HG03175 (cell line): ENCODE measurements at regions not wholly inside any gene's neighbourhood (a gene's known extent, or its start where the extent isn't known, plus 50 kb on each side); places are given as distances from the start of the nearest gene placed in this dataset.

ENCODE experiments used
- ATAC-seq: cut with Tn5 transposase; IDR thresholded peaks from one replicate; pipeline ENCODE4 v1.9.1; 2021; ENCODE audit warnings: mild to moderate bottlenecking, moderate library complexity; ENCODE audit not compliant: unreplicated experiment

DNA sequence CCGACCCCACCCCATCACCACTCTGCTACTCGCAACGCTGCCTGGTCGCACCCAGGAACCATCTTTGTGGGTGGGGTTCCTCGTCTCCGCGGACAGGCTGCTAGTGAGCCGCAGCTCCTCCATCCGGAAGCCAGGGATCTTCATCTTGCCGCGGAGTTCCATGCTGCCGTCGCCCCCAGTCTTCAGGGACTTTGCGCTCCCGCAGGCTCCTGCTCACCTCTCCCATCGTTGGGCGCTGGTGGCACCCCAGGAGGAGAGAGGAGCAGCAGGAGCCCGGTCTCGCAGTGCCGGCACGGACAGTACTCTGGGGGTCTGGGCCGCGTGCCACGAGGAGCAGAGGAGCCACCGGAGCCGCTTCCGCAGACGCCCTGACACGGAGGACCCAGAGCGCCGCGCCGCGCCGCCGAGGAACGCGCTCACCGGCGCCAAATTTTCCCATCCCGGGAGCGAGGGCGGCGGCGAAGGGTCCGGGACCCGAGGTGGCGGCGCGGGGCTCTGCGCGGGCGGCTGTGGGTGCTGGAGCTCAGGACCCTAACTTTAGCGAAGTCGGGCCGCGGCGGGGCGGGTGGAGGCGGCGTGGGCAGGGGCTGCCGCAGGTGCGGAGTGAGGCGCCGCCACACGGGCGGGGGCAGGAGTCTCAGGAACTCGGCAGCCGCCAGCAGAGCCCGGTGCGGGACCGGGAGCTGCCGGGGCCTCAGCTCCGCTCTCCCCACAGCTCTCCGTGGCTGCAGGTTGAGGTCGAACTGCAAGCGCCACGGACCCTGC lies 750.1 kb upstream of the SORCS1 start:
- no peak for ATAC-seq

DNA sequence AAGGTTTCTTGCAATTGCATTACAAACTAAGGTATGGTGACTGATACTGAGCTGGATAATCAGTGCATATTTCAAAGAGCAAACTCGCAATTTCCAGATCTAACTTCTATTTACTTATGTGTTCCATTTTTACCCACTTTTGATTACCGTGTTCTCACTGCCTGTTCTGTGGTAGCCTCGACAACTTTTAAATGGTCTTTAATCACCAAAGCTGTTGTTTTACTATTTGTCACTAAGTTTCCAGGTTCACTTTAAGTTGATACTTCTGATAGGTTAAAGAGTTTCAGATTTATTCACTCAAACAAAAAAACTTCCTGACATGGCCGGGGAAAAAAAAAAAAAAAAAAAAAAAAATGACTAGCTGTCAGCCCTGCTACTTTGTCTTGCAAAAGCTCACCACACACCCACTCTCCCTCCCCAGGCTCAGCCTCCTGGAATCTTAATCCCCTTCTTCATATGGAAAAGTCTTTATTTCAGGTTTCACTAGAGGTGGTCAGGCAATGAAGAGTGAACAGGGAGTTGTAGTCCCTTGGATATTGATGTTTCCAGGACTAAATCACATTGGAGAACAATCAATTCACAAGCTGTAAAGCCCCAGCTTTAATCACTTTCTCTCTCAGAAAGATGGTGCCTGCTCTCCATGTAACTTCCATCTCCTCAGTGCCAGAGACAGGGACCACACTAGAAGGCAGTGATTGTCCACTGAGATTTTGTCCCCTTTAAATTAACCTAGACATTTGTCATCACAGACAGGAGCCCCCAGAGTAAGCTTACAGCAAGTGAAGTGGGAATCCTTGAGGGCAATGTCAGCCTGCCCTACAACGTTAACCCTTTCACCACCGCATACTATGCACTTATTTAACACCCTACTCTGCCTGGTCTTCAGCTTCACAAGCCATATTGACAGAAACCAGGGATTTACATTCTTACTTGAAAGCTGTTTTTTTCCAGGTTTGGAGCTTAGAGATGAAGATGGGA lies 749.1 kb upstream of the SORCS1 start:
- ATAC-seq, result no peak

DNA sequence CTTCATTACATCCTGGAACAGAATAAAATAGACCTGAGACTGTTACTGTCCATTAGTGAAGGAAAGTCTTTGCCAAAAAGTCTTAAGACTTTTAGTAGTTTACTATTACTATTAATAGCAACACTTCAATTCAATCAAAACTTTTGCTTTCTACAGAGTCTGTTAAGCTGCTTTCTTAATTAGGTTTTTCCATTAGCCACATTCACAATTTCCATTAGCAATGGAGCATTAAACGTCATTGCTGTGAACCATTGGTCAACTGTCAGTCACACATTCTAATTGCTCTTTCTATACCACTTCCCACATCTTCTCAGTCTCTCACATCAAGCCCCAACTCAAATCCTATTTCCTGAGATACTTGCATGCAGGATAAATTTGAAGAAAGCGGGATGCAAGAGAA lies 736.6 kb upstream of the SORCS1 start:
- ATAC-seq, result no peak

DNA sequence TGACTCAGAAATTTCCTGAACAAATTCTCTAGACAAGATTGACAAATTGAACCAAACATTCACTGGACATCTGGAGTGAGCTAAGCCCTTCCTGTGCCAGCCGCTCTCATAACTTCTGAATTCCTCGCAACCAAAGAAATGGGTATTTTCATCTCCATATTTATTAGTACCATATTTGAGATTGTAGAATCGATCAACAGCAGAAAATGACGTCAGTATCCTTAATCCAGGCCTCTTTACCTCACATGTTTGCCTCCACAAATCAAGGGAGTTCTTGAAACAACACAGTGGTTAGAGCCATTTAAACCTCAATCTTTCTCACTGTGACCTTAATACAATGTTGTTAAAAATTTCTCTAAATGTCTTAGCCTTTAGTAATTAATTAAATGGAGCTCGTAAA lies 735.6 kb upstream of the SORCS1 start:
- no peak for ATAC-seq

DNA sequence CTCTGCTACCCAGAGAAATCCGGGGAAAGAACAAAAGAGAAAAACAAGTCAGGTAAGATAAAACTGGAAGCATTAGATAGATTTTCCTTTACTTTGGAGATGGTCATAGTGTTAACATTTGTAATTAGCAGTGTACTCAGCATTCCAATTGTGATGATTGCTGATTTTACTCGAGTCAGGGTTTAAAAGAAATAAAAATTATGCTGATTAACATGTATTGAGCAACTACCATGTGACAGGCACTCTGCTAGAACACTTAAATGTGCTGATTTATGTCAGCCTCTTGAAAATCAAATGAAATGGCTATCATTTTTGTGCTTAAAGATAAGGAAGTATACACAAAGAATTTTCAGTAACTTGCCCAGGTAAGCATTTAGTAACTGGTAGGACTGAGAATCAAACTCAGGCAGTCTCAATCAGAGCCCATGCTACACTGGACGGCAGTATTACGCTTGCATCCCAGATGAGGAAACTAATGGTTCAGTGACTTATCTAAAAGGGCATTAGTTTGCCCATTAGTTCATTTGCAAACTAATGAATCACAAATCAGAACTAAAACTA lies 735.1 kb upstream of the SORCS1 start:
- no peak for ATAC-seq

DNA sequence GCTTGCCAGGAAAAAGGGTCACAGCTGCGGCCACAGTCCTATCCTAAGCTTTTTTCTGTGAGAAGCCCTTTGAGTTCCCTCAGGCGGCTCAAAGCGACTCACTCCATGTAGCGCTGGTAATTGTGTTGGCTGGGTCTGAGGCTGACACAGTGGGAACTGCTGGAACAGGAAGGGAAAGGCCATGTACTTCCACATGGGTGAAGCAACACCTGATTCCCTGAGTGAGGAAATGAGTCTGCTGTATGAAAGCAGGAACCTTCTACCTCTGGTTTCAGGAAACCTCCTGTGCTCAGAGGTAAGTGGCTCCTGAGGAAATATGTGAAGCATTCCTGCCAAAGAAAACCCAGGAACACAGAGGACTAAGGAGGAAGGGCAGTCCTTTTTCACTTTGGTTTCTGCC lies 734.6 kb upstream of the SORCS1 start:
- no peak for ATAC-seq

DNA sequence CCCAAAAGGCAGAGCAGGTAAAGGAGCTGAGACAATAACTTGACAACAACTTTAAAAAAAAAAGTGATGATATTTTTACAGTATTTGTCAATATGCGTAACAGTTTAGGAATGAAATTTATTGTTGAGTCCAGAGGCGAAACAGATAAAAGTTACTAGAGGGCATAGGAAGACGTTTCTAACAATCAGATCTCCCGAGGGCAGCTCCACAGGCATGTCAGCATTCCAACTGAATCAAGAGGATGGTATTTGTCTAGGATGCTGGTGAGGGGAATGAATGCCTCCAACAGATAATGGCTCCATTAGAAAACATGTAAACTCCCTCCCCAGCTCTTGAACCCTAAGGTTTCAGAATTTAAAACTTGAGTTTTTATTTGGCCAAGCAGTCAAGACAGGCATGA lies 733.9 kb upstream of the SORCS1 start:
- ATAC-seq, result no peak

DNA sequence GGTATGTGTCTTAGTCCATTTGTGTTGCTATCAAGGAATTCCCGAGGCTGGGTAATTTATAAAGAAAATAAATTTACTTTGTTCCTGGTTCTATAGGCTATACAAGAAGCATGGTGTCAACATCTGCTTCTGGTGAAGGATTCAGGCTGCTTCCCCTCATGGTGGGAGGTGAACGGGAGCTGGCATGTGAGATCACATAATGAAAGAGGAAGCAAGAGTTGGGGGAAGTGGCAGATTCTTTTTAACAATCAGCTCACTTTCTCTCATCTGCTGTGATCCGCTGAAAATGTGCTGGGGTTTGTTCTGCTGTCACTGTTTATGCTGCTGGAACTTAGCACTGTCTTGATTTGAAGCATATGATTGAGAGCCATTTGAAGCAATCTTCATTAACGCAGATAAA lies 730.0 kb upstream of the SORCS1 start:
- ATAC-seq, result no peak

DNA sequence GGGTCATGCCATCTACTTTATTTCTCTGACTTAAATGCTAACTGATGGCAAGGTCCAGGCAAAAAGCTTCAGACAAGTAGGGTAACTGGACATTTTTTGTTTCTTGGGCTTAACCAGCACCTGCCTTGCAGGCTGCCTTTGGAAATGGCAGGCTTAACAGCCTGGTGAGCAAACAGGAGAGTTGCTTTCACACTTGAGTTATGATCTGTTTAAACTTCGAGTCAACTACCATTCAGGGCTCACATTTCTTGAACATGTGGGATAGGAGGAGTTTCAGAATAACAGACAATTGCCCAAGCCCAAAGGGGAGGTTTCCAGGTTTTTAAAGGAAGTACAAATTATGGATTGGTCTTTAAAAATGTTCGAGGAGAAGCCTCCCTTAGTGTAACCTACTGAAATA lies 724.6 kb upstream of the SORCS1 start:
- no peak for ATAC-seq

DNA sequence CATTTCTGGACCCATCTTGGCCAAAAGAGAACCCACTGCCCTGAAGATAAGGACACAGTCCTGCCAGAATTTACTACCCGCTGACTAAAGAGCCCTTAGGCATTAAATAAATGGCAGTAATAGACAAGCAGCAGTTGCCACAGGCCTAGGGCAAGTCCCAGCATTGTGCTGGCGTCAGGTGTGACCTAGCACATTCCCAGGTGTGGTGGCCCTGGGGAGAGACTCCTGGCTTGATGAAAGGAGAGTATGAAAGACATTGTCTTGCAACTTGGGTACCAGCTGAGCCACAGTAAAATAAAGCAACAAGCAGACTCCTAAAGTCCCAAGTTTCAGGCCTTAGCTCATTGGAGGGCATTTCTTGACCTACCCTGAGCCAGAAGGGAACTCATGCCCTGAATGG lies 715.7 kb upstream of the SORCS1 start:
- no peak for ATAC-seq

DNA sequence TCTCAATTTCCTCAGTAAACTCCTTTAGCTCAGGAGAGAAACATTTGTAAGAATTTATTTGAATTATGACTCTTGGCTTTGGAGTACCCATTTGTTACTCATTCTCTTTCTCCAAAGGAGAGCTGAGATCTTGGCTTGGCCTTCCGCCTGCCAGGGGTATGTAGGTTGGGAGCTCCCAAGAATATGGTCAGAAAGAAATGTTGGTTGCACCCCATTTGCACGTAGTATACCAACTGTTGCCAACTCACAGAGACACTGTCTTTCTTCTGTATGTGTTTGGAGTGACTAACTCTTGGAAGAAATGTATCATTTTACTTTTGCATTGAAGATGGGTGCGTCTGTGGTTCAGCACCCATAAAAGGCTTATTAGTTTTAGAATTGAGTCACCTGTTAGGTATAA lies 708.5 kb upstream of the SORCS1 start:
- no peak for ATAC-seq

DNA sequence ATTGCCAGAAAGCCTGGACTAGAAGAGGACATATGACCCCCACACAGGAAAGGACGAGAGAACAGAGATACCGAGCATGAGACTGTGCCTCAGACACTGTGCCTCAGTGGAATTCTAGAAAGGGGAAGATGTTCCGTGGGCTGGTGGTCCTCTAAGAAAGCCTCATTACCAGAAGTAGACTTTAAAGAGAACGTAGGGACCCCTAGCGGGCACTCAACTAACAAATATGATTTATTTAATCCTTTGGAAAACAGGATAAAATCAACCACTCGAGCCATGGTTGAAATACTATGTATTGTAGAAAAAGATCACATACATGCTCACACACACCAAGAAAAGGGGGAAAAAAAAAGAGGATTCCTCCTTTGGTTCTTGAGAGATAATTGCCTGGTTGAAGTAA lies 701.2 kb upstream of the SORCS1 start:
- ATAC-seq, result no peak

DNA sequence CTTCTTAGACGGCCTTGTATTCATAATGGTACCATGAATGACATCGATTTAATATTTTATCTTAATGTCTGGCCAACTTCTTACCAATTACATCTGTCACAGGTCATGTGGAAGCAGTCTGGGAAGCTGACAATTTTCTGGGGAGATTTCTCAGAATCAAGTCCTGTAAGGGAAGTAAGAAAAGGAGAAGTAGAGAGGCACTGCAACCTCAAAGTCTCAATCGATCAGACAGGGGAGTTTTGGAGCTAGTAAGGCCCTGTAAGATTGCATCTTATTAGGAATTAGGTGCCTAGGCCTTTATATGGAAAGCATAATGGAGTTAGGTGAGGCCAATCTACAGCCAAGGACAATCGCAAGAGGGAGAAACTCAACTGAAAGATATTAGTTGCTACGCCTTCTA lies 694.6 kb upstream of the SORCS1 start:
- no peak for ATAC-seq

DNA sequence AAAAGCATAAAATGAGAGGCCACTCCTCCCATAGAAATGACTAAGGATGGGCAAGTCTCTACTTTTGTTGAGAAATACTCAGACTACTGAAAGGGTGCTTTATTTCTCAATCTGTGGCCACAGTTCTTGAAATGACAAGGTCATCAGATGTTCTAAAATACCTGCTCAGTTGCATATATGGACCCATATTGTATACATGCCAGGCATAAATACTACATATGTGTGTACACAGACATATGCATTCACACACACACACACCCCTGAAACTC lies 691.5 kb upstream of the SORCS1 start:
- ATAC-seq, result no peak

DNA sequence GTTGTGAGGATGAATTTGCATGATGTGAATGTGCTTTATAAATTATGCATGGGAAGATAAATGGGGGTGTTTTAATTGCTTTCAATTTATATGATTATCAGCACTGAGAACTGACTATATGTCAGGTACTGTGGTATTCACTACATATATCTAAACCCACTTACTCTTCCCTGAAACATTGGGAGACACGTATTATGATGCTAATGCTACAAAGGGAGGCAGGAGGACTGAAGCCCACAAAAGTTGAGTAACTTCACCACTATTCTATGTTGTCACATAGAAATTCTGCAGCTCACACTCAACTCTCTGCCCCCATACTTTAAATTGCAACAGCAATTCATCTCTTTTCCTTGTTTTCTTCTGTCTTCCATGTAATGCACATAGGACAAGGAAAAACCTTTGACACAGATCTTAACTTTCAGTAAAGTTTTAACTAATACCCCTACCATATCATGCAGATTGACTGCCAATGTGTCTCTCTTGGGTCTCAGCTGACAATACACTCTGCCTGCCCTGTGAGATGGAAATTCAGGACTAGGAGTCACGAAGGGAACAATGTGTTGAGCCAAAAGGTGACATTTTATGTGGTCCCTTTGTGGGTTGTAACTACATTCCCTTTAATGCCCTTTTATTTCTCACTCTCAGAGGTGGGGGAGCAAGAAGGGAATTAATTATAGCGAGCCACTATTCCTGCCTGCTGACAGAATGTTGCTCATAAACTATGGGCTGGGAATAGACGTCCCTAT lies 691.0 kb upstream of the SORCS1 start:
- no peak for ATAC-seq

DNA sequence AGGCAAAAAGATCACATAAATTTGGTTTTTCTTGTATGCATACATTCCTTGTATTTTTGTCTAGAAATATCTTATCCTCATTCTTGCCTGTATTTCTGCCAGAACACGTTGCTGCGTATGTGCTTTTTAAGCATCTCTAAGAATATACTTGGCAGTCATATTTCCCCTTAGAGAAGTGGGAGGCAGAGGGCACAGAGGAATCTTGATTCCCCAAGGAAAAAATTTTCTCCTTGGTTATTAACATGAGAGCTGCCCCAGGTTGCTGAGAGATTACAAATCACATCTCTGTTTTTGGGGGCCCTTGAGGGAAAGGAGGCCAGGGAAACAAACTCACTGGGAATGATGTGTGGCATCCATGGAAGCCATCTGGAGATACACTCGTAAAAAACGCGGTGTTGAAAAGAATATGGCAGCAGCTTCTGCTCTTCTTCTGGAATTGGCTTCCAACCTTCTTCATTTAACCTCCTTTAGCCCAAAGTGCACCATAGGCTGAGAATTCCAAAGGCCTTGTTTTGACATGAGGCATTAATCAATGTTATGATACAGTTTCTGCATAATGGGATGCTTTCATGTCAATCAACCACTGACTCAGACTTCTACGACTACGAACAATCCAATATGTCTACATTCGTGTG lies 684.3 kb upstream of the SORCS1 start:
- no peak for ATAC-seq

DNA sequence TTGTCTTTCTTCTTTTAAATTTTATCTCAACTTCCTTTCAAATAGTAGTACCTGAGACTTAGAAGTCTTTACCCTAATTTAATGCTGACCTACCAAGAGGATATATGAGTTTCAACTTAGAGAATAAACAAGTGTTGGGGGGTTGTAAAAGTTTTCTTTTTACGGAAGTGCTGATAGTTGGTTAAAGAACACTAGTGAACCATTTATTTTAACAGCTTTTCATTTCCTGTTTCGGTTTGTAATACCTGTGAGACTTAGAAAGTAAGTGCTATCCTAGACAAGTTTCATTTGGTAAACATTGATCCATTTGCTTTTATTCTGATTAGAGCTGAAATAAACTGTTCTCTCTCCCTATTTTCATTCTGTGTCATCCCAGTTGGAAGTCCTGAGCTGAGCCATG lies 683.1 kb upstream of the SORCS1 start:
- peak; percentile 95 for ATAC-seq

DNA sequence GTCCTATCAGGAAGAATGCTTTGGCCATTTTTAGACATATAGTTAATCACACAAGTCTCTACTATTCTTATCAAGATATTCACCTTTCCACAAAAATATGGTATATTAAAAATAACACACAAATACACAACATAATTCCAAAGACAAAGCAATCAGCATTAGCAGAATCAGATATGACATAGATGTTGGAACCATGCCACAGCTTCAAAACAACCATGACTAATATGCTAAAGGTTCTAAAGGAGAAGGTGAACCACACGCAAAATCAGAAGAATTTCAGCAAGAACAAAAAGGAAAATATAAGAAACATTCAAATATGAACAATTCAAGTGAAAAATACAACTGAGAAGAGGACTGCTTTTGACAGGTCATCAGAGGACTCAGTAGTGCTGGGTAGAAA lies 670.2 kb upstream of the SORCS1 start:
- no peak for ATAC-seq

DNA sequence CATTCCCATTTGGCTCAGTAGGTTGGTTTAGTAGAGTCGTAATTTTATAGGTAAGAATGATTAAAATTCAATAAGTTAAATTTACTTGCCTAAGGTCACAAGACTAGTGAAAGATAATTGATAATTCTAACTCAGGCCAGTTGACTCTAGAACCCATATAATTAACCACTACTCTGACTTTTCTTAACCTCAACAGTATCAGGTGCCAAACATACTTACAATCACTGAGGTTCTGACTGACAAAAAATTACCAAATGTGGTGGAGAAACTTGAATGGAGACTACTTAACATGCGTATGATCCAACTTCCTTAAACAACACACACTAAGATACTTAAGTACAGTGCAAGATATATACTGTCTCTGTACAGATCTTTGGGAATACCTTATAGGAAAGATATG lies 667.3 kb upstream of the SORCS1 start:
- ATAC-seq, result no peak

DNA sequence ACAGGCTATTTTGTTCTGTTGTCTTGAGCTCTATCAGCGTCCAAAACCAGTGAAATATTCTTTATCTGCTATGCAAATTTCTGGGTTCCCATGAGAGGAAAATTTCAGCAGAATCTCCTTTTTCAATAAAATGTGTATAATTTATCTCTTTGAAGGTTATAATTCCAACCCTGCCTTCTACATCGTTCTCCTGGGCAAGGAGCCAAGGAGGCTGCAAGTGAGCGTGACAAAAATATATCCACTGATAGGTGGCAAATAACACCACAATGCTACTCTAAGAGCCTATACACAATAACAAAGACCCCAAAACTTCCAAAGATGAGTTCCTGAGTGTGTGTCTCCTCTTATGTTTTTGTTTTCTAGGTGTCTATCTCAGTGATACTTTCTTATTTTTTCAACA lies 664.7 kb upstream of the SORCS1 start:
- no peak for ATAC-seq

DNA sequence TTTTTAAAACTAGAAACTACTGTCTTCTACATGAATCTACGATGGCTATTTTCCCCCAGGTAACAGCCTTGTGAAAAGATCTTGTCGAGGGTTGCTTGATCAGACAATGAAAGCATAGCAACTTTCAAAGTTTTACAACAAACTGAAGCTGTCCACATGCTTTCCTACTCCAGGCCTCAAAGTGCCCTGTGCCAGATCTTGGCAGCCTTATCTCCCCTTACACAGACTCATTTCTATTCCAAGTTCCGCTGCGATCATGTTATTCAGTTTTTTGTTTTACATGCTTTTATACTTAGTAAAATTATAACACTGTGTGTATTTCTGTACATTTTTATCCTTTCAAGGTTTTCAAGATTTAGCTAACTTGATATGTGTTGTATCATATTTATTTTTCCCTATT lies 661.7 kb upstream of the SORCS1 start:
- ATAC-seq, result no peak
